DMS 273 (cell line): ENCODE measurements at regions not wholly inside any gene's neighbourhood (a gene's known extent, or its start where the extent isn't known, plus 50 kb on each side); places are given as distances from the start of the nearest gene placed in this dataset.

Source experiments
- DNase-seq: peaks from one replicate; lab custom pipeline; 2025; ENCODE audit not compliant: unreplicated experiment; lab: John Stamatoyannopoulos, UW

GRCh38 chr11:104661471-104661870 is 236.8 kb downstream of the CASP12 start:
- DNase-seq = no peak

GRCh38 chr11:104658177-104658576 is 240.1 kb downstream of the CASP12 start:
- no peak for DNase-seq

GRCh38 chr11:104657083-104657482 is 241.2 kb downstream of the CASP12 start:
- DNase-seq = no peak

- no peak for DNase-seq
Observed at GRCh38 chr11:104655066-104655465, 243.2 kb downstream of the CASP12 start.

- DNase-seq = peak; percentile 12
Observed at GRCh38 chr11:104654181-104654813, 244.0 kb downstream of the CASP12 start.

- DNase-seq = no peak
Observed at GRCh38 chr11:104653407-104653806, 244.9 kb downstream of the CASP12 start.

- no peak for DNase-seq
Observed at GRCh38 chr11:104652996-104653395, 245.3 kb downstream of the CASP12 start.

GRCh38 chr11:104650234-104650633 is 248.0 kb downstream of the CASP12 start:
- peak; percentile 14 for DNase-seq

GRCh38 chr11:104649002-104649401 is 249.3 kb downstream of the CASP12 start:
- no peak for DNase-seq

- DNase-seq = no peak
Observed at GRCh38 chr11:104645261-104646222, 252.7 kb downstream of the CASP12 start.

- DNase-seq = no peak
Observed at GRCh38 chr11:104637662-104638170, 260.5 kb downstream of the CASP12 start.

GRCh38 chr11:104633226-104633625 is 265.0 kb downstream of the CASP12 start:
- DNase-seq = no peak

- no peak for DNase-seq
Observed at GRCh38 chr11:104630352-104630751, 267.9 kb downstream of the CASP12 start.

- no peak for DNase-seq
Observed at GRCh38 chr11:104625246-104625645, 273.0 kb downstream of the CASP12 start.

- no peak for DNase-seq
Observed at GRCh38 chr11:104624021-104624420, 274.2 kb downstream of the CASP12 start.

- no peak for DNase-seq
Observed at GRCh38 chr11:104623518-104623917, 274.7 kb downstream of the CASP12 start.

- no peak for DNase-seq
Observed at GRCh38 chr11:104620991-104621390, 277.3 kb downstream of the CASP12 start.

- no peak for DNase-seq
Observed at GRCh38 chr11:104619751-104620150, 278.5 kb downstream of the CASP12 start.

GRCh38 chr11:104618954-104619353 is 279.3 kb downstream of the CASP12 start:
- no peak for DNase-seq

GRCh38 chr11:104614961-104615360 is 283.3 kb downstream of the CASP12 start:
- DNase-seq = no peak

- no peak for DNase-seq
Observed at GRCh38 chr11:104614117-104614680, 284.1 kb downstream of the CASP12 start.

GRCh38 chr11:104610635-104611034 is 287.6 kb downstream of the CASP12 start:
- DNase-seq = no peak
